GM23338 (cell line): ENCODE measurements at regions not wholly inside any gene's neighbourhood (a gene's known extent, or its start where the extent isn't known, plus 50 kb on each side); places are given as distances from the start of the nearest gene placed in this dataset.

Source experiments
- CTCF ChIP-seq, 2 experiments: fragments of 200-600 bp in 1 of 2; sonication (generic) in 1 of 2; conservative IDR thresholded peaks; 2 replicates each; pipeline versions ENCODE4 v1.5.1 to v1.6.1; 2016 to 2017; ENCODE audit warnings: antibody characterized with exemption in 2 of 2, low read depth in 2 of 2, mild to moderate bottlenecking in 2 of 2, moderate library complexity in 1 of 2
- POLR2AphosphoS5 ChIP-seq: IDR thresholded peaks from 2 replicates; pipeline ENCODE4 v1.6.1; 2016; ENCODE audit warnings: antibody characterized with exemption, low read depth

DNA sequence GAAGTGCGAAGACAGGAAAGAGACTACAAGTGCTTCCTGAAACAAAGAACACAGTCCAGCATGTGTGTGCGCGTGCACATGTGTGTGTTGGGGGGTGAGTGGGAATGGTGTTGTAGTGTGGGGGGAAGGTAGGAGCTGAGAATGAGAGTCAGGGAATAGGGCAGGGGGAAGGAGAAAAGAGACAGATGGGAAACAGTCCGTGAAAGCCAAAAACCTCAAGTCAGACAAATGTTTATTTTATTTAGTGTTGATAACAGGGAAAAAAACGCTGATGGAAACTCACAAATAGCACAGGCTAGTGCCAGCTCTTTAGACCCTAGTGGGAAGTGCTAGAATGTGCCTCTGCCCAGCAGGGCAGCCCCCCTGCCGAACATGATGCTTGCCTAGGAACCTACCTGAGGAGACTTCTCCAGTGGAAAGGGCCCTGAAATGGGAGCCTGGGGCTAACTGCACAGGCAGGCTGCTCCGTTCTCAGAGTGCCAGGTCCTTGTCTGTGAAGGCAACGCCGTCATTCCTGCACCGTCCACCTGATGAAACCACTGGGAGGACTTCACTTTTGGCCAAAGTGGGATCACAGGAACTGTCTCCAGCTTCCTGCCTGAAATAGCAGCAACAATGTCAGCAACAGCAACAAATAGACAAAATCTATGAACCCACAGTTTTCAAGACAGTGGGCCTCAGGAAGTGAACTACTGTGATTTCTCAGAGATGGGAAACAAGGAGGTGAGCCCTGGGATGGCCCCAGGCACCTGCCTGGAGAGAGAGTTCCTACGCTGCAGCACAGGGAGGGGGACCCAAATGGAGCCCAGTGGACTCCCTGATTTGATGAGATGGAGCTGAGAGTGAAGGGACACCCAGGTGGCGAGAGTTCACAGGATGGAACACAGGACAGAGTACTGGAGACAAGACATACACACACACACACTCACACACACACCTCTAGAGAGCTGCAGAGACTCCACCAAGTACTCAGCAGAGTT lies 379.7 kb downstream of the RPS24 start:
- TF ChIP-seq POLR2AphosphoS5 (no peak), CTCF (conservative IDR thresholded peaks at IDR 0.05; ENCODE audit: low read depth in 2 of 2) (no peak)
